CD4-positive, alpha-beta T cell (primary cell): ENCODE measurements at regions not wholly inside any gene's neighbourhood (a gene's known extent, or its start where the extent isn't known, plus 50 kb on each side); places are given as distances from the start of the nearest gene placed in this dataset.

Experiments used
- ATAC-seq: fragments of 200-7000 bp; cut with Tn5 transposase; one replicate; pipeline ENCODE4 v1.10.0; 2022; ENCODE audit warnings: mild to moderate bottlenecking; ENCODE audit not compliant: poor library complexity
- CTCF ChIA-PET: fragments of 350-600 bp; sonication (Branson Sonifier 250); formaldehyde crosslinking; loops from one replicate; lab custom pipeline; 2021; ENCODE audit warnings: antibody characterized with exemption, inconsistent platforms; lab: Charles Lee
- POLR2A ChIA-PET: fragments of 350-600 bp; sonication (Branson Sonifier 250); formaldehyde crosslinking; loops from one replicate; lab custom pipeline; 2021; ENCODE audit warnings: antibody characterized with exemption, inconsistent platforms; lab: Charles Lee
- DNase-seq, 14 experiments: peaks; one replicate each; pipeline ENCODE4 v3.0.0-alpha.2; 2013 to 2020; ENCODE audit warnings: mixed read lengths in 2 of 14
- H3K27ac ChIP-seq, 2 donors: one replicate each; pipeline versions ENCODE4 v1.5.1 to v1.7.0; 2013; ENCODE audit warnings: low read length in 2 of 2, low read depth in 1 of 2, mild to moderate bottlenecking in 1 of 2
- H3K27me3 ChIP-seq, 2 experiments: 1 replicate in 1 of 2; 2 replicates in 1 of 2; pipeline versions ENCODE4 v1.6.1 to v1.7.0; 2013; ENCODE audit warnings: low read length in 2 of 2, control low read depth in 1 of 2, mild to moderate bottlenecking in 1 of 2, moderate library complexity in 1 of 2; ENCODE audit not compliant: insufficient read depth in 2 of 2, control insufficient read depth in 1 of 2
- H3K36me3 ChIP-seq: one replicate; pipeline ENCODE4 v1.6.1; 2013; ENCODE audit warnings: low read length, control low read depth; ENCODE audit not compliant: insufficient read depth
- H3K4me1 ChIP-seq: one replicate; pipeline ENCODE4 v1.6.1; 2013; ENCODE audit warnings: low read length, control low read depth; ENCODE audit not compliant: insufficient read depth
- H3K4me3 ChIP-seq: one replicate; pipeline ENCODE4 v1.5.1; 2013; ENCODE audit warnings: mild to moderate bottlenecking, low read length, moderate library complexity
- H3K9me3 ChIP-seq, 2 experiments: 1 replicate in 1 of 2; 2 replicates in 1 of 2; pipeline versions ENCODE4 v1.6.1 to v1.7.0; 2013; ENCODE audit warnings: low read length in 2 of 2, mild to moderate bottlenecking in 2 of 2, control low read depth in 1 of 2, moderate library complexity in 1 of 2; ENCODE audit not compliant: control insufficient read depth in 1 of 2, insufficient read depth in 1 of 2
- H3K27ac Mint-ChIP-seq: one replicate; pipeline ENCODE4 v1.8.0; 2020; ENCODE audit warnings: mixed read lengths
- H3K27me3 Mint-ChIP-seq: one replicate; pipeline ENCODE4 v1.8.0; 2021; ENCODE audit warnings: mixed read lengths
- H3K36me3 Mint-ChIP-seq: one replicate; pipeline ENCODE4 v1.8.0; 2021; ENCODE audit warnings: low read depth, mixed read lengths
- H3K4me1 Mint-ChIP-seq: one replicate; pipeline ENCODE4 v1.8.0; 2021; ENCODE audit warnings: low read depth, mixed read lengths
- H3K4me3 Mint-ChIP-seq: one replicate; pipeline ENCODE4 v1.8.0; 2020; ENCODE audit warnings: mild to moderate bottlenecking, mixed read lengths
- H3K9me3 Mint-ChIP-seq: one replicate; pipeline ENCODE4 v1.8.0; 2020; ENCODE audit warnings: mixed read lengths
- intact Hi-C, 2 experiments: fragments of 100-400 bp; cut with DNase I in 1 of 2; cut with micrococcal nuclease in 1 of 2; formaldehyde crosslinking; loops; one replicate each; pipeline versions ENCODE4 v1.15.1 to v1.9.0; 2023 to 2025; cut with DNase I, micrococcal nuclease
- TF ChIP-seq, protein P1 (sequence below): fragments of 200-600 bp; IDR thresholded peaks from one replicate; pipeline ENCODE4 v1.8.0; 2022; ENCODE audit warnings: antibody characterized with exemption, mild to moderate bottlenecking

DNA sequence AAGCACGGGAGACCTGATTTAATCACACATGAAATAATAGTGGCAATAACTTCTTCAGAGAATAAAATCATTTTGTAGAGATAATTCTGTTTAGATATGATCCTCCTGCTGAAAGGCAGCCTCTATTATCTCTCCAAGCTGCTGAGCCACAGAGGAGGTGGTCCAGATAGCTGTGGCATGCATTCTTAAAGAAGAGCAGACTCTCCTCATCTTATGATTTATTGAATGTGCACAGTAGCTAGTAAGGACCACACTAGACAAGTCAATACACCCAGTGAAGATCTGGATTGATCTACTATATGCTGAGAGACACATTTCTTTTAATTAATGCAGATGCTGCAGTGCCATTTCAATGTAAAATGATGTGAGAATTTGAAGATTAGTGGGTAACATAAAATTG, 552.9 kb upstream of the ANO3 start:
- Mint-ChIP-seq H3K27me3 (no peaks in the 10 kb centered on the region), H3K4me1 (no peaks in the 10 kb centered on the region), H3K9me3 (peaks cover 19% of the 10 kb centered on the region), H3K36me3 (no peaks in the 10 kb centered on the region), H3K27ac (no peak overlapping the region), H3K4me3 (no peak overlapping the region)
- CTCF ChIA-PET = no interaction called here
- intact Hi-C loops = no loop called here
- POLR2A ChIA-PET = no interaction called here
- ATAC-seq (no peak), DNase-seq (no peak)
- Histone ChIP-seq H3K27ac (no peak overlapping the region), H3K27me3 (no peaks in the 10 kb centered on the region), H3K36me3 (no peaks in the 10 kb centered on the region), H3K4me1 (no peaks in the 10 kb centered on the region), H3K4me3 (no peak overlapping the region), H3K9me3 (no peaks in the 10 kb centered on the region)
- TF ChIP-seq, protein P1, sequence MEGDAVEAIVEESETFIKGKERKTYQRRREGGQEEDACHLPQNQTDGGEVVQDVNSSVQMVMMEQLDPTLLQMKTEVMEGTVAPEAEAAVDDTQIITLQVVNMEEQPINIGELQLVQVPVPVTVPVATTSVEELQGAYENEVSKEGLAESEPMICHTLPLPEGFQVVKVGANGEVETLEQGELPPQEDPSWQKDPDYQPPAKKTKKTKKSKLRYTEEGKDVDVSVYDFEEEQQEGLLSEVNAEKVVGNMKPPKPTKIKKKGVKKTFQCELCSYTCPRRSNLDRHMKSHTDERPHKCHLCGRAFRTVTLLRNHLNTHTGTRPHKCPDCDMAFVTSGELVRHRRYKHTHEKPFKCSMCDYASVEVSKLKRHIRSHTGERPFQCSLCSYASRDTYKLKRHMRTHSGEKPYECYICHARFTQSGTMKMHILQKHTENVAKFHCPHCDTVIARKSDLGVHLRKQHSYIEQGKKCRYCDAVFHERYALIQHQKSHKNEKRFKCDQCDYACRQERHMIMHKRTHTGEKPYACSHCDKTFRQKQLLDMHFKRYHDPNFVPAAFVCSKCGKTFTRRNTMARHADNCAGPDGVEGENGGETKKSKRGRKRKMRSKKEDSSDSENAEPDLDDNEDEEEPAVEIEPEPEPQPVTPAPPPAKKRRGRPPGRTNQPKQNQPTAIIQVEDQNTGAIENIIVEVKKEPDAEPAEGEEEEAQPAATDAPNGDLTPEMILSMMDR = no peak

GRCh38 chr11:25787416-25787815, 544.5 kb upstream of the ANO3 start:
- Mint-ChIP-seq H3K27me3 (no peaks in the 10 kb centered on the region), H3K9me3 (peaks cover 14% of the 10 kb centered on the region), H3K27ac (no peak overlapping the region), H3K4me3 (no peak overlapping the region), H3K4me1 (no peaks in the 10 kb centered on the region), H3K36me3 (no peaks in the 10 kb centered on the region)
- DNase-seq = no peak
- Histone ChIP-seq H3K36me3 (no peaks in the 10 kb centered on the region), H3K4me1 (no peaks in the 10 kb centered on the region), H3K4me3 (no peak overlapping the region), H3K27ac (no peak overlapping the region), H3K27me3 (no peaks in the 10 kb centered on the region), H3K9me3 (no peaks in the 10 kb centered on the region)
- intact Hi-C loops = no loop called here
- ATAC-seq = no peak
- ChIA-PET CTCF (no interaction called here), POLR2A (no interaction called here)
- TF ChIP-seq, protein P1 = no peak

- Mint-ChIP-seq H3K9me3 (peaks cover 4% of the 10 kb centered on the region), H3K27me3 (no peaks in the 10 kb centered on the region)
- POLR2A ChIA-PET = no interaction called here
These were observed 541.5 kb upstream of the ANO3 start for GRCh38 chr11:25790396-25790795.

More at GRCh38 chr11:25790396-25790795, 541.5 kb upstream of the ANO3 start:
- TF ChIP-seq, protein P1 = no peak
- intact Hi-C loops = no loop called here
- ATAC-seq = no peak
- no peaks in the 10 kb centered on the region for H3K4me1 ChIP-seq
- H3K27me3 ChIP-seq = no peaks in the 10 kb centered on the region
- Mint-ChIP-seq H3K36me3 (no peaks in the 10 kb centered on the region), H3K4me1 (no peaks in the 10 kb centered on the region), H3K27ac (no peak overlapping the region), H3K4me3 (no peak overlapping the region)
- H3K27ac ChIP-seq = no peak overlapping the region
- no peaks in the 10 kb centered on the region for H3K36me3 ChIP-seq
- CTCF ChIA-PET = no interaction called here
- H3K4me3 ChIP-seq = no peak overlapping the region
- DNase-seq = no peak
- peaks cover 0 to 13% of the 10 kb centered on the region in 2 experiments for H3K9me3 ChIP-seq
